ENCODE measurements at regions not wholly inside any gene's neighbourhood (a gene's known extent, or its start where the extent isn't known, plus 50 kb on each side); places are given as distances from the start of the nearest gene placed in this dataset.

DNA sequence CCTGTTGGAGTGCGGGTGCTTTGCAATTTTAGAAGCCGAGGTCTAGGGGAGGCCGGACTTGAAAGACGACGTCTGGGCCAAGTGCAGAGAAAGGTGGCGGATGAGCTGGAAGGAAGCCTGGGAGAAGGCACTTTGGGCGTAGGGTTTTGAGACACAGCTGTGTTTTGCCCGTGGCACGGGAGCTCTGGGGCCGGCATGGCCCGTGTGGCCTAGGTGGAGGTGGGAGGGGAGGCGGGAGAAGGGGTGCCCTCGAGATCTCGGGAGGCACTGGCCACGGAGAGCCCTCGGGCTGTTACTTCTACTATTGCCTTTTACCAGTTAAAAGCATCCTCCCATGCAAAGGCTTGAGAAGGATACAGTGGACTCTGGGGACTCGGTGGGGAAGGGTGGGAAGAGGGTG, 161.9 kb downstream of the FOXL1 start:
- no peak for DNase-seq (ENCODE audit: low spot score)

DNA sequence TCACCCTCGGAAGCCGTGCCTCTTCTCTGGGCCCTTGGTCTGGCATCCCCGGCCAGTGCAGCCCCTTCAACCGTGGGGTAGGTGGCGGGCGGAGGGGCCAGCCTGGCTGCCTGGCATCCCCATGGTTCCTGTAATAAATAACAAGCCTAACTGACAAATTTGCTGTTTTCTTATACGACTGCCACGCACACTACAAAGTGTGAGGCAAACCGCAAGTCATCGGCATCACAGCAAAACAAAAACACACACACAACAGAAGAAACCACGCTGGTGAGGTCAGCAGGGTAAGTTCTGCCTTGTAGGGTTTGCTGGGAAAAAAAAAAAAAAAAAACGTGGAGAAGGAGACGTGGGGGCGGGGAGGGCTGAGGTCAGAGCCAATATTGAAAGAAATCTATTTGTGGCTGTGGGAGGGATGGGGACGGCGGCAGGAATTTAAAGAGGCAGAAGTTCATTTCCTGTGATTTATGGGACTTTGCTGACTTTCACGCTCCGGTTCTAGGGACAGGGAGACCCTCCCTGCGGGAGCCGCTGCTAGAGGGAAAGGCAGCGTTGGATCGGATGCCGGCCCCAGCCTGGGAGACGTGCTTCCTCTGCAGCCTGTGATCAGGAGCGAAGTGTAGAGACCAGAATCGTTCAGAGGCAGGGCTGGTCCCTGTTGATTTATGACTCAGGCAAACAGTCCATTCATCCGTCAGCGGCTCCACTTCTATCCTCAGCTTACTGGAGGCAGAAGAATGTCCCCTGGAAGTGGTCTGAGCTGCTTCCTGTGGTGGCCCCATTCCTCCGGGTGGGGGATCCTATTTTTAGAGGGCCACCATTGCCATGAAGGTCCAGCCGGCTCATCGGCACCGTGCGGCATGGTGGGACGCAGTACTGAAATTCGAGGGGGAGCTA, 162.8 kb downstream of the FOXL1 start:
- DNase-seq (ENCODE audit: low spot score) = peak; percentile 69

DNA sequence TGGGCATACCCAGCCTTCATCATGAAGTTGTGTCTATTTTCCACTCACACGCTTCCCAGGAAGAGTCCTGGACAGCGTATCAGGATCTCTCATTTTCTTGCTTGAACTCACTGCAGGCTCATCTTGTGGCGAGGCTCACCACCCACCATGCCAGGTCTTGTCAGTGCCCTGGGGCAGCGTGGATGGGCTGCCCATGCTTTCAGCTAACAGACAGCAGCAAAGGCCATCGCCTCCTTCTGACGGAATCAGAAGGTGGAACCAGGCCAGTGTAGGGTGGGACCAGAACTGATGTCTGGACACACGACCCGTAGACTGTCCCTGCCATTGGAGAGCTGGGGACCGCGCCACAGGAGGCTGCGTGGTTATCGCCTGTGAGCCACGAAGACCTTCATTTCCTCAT, 169.4 kb downstream of the FOXL1 start:
- no peak for DNase-seq (ENCODE audit: low spot score)

DNA sequence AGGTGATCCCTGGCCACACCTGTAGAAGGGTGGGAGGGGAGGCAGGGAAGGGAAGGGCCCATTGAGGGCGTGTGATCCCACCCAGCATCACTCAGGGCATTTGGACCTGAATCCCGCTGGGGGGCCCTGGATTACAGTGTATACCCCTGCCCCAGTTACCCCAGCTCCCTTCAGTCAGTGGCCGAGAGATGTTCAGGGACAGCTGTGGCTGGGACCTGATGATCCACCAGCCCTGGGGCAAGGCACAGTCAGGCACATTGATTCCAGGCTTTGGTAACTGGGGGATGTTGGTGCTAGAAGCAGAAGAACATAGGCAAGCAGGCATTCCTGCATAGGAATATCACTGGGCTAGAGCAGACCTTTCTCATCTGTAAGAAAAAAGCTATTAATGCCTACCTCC, 170.3 kb downstream of the FOXL1 start:
- no peak for DNase-seq (ENCODE audit: low spot score)

DNA sequence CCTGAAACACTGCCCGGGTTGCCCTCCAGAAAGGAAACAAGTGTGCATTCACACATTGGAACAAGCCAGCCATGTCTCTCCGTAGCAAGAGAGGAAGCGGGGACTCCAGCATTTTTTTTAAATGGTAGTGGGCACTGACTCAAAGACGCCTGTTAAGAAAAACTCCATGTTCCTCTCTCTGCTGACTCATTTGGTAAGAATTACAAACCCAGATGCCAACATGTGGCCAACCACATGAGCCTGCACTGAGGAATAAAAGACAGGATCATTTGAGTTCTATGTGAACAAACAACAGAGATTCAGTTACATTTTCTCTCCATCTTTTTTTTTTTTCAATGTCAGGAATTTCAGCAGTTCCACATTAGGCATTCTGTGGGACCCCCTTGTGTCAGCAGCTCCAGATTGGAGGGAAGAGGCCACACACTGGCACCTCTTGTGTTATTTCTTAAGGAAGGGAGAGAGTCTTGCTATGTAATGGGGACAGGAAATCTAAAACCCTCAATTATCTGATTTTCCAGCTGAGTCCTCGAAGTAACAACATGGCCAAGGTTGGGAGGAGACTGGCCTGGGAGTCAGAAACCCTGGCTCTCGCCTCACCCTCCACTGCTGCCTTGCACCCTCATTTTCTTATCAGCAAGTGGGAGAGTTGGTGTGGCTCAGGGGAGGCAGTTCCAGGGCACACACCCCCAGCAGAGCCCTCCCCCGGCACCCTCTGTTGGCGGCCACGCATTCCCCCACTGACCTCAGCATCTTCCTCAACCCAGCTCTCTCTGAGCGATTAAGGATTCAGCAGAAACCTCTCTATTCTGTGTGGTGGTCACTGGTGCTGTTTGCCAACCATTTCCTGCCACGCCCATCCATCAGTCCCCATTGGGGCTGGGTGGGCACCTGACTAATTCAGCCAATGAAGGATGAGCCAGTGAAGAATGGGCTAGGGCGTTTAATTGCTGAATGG, 173.0 kb downstream of the FOXL1 start:
- DNase-seq (ENCODE audit: low spot score) = peak; percentile 56

DNA sequence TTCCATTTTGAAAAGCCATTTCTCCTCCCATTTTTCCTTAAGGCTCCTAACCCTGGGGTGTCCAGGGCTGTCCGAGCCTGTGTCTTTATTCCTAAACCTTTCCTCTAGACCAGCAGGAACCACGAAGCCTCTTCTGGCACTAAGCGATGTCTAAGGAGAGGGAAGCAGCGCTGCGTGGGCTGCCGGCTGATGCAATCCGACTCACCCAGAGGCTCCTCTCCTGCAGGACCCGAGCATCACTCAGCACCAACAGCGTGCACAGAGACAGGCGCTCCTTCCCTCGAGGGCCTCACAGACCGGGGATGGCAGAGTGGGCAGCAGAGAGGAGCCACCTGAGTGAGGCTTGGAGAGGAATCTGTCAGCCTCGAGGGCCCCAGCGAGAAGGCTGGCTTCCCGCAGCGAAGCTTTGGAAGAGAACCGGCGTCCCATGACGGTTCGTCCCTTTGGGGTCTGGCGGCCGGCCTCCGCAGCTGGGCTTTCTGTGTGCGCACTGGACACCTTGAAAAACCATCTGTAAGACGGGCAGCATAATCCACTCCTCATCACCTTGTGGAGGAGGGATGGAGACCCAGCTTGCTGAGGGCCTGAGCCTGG, 174.3 kb downstream of the FOXL1 start:
- DNase-seq (ENCODE audit: low spot score) = no peak

DNA sequence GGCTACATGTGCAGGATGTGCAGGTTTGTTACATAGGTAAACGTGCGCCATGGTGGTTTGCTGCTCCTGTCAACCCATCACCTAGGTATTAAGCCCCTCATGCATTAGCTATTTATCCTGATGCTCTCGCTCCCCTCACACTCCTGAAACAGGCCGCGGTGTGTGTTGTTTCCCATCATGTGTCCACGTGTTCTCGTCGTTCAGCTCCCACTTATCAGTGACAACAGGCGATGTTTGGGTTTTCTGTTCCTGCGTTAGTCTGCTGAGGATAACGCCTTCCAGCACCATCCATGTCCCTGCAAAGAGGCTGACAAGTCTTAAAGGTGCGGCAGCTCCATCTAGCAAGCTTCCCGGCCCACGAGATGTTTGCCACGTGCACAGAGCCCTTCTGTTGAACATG, 175.1 kb downstream of the FOXL1 start:
- no peak for DNase-seq (ENCODE audit: low spot score)

DNA sequence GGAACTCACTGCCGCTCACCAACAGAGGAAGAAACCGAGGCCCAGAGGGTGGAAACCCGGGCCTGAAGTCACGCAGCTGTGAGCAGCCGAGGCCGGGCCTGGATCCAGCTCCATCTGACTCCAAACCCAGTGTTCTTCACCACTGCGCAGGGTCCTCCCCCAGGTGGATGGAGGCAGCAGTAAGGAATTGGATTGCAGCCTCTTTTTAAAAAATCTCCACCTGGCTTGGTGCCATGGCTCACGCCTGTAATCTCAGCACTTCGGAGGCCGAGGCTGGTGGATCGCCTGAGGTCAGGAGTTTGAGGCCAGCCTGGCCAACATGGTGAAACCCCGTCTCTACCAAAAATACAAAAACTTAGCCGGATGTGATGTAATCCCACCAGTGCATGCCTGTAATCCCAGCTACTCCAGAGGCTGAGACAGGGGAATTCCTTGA, 177.2 kb downstream of the FOXL1 start:
- DNase-seq (ENCODE audit: low spot score) = no peak

DNA sequence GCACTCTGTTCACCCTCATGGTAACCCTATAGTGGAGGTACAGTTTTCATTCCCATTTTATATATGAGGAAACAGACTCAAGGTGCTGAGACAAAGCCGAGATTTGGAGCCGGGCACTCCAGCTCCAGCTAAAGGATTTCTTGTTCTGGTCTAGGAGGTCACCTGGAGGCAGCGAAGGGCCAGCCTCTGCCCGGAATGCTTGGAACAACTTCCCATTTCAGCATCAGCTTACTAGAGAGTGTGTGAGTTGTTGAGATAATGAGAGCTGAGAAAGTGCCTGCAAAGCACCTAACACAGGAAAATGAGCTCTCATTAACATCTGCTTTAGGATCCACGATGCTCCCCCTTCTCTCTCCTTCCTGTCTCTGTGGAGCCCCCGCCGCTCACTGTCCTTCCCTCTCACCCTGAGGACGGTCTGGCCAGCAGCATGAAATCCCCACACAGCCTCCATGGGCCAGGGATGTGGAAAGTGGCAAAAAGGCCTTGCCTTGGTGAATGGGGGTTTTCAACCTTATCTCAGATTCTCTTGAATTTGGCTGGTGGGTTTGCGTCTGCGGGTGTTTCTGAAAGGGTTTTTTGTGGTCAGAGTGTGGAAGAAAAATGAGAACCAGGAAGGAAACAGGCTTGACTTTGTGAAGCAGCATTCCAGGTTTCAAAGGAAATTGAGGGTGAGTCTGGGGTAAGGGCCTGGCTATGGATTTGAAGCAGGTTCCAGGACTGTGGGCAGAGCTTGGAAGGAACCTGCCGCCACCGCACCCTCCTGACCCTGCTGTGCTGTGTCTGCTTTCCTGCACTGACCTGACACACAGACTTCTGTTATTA, 178.7 kb downstream of the FOXL1 start:
- DNase-seq (ENCODE audit: low spot score) = no peak

DNA sequence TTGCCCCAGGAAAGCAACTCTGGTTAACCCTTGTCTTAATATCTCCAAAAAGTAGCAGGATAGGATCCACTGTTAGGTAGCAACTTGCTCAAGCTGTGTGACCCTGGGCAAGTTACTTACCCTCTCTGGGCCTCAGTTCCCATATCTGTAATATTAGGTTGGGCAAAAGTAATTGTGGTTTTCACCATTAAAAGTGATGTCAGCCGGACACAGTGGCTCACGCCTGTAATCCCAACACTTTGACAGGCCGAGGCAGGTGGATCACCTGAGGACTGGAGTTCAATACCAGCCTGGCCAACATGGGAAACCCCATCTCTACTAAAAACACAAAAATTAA, 179.3 kb downstream of the FOXL1 start:
- no peak for DNase-seq (ENCODE audit: low spot score)

DNA sequence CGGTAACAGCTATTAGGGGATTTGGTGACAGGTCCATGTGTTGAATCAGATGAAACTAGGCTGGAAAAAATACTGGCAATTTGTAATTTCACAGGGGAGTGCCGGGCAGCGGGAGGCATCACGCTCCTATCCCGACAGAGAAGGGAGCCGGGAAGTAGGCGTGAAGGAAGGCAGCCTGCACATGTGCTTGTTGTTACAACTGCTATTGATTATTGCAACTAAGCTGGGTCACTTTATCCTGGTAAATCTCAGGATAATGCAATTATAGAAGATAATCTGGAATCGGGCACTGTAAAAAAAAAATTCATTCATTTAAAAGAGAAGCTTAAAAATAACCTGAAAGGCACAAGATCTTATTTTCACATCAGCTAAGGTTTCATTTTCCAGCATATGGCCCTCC, 180.6 kb downstream of the FOXL1 start:
- no peak for DNase-seq (ENCODE audit: low spot score)

DNA sequence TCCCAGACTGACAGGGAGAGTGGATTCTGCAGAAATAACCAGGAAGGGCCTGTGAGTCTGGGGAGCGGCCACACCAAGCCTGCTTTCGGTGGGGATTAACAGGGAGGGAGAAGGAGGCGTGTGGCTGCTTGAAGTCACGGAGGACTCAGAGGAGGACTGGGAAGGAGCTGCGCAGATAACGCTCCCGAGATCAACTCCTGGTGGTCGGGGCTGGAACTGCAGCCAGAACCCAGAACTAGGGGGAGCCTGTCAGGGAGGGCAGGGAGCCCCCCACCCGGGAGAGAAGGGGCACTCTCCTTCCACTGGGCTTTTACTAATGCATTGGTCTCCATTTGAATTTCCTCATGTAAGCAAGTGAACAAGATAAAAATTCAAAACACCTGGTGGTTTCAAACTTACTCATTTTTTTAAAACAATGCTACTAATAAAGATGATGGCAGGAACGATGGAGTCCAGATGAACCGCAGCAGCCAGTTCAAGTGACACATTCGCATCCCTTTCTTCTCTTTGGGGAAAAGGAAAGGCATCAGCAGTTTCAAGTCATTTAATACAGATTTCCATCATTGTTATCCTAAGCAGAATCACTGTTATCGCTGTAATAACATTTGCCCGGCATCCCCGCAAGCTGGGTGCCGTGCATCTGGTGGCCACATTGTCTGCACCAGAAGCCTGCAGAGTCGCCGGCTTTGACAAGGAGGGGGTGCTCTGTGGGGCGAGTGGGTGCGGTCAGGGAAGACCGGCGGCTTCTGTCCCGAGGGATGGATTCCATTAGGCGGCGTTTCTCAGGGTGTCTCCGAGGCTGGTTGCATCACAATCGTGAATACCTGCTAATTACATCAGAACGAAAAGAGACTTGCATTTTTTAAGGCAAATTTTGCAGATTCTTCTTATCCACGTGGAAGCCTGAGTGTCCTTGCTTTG, 183.0 kb downstream of the FOXL1 start:
- peak; percentile 69 for DNase-seq (ENCODE audit: low spot score)

DNA sequence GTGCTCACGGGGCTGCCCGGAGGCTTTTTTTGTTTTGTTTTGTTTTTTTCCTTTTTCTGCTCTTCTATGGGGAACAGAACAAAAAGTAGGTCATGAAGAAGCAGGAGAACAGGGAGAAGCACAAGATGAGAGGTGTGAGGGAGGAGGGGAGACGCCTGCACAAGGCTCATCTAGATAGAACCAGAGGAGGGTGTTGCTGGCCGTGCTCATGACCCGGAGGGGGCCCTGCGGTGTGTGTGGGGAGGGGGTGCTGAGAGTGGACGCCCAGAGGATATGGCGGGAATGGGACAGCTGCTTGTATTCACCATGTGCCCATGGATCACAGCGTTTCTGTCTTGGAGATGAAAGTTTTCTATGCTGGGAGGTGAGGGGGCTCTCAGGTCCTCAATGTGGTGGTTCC, 183.7 kb downstream of the FOXL1 start:
- no peak for DNase-seq (ENCODE audit: low spot score)

DNA sequence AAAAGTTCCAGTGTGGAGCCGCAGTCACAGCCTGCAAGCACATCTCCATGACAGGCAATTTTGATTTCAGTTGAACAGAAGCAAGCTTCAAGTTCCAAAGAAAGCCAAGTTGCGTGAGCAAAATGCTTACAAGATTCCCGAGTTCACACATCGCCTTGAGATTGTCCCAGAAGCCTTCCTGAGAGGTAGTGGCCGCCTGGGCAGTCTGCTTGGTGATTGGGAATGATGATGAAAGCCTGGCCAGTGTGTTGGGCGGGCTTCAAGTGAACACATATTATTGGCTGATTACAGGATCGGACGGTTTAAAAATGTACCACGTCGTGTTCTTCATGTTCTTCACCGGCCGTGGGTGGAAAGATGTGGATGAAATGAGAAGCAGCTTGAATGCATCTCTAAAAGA, 185.5 kb downstream of the FOXL1 start:
- DNase-seq (ENCODE audit: low spot score) = no peak

DNA sequence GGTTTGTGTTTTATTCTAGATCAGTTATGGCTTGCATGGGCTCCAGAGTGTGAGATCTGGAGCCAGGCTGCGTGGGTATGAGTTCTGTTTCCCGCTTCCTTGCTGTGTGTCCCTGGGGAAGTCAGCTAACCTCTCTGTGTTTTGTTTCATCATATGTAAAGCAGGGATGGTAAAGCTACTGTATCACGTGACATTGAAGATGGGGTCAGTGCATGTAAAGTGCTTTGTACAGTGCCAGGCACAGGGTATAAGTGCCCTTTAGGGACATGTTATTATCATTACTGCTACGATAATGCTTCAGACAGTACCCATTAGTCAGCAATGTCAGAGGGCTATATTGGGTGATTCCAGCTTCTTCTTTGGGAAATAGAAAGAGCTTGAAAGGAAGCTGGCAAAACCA, 186.2 kb downstream of the FOXL1 start:
- no peak for DNase-seq (ENCODE audit: low spot score)

DNA sequence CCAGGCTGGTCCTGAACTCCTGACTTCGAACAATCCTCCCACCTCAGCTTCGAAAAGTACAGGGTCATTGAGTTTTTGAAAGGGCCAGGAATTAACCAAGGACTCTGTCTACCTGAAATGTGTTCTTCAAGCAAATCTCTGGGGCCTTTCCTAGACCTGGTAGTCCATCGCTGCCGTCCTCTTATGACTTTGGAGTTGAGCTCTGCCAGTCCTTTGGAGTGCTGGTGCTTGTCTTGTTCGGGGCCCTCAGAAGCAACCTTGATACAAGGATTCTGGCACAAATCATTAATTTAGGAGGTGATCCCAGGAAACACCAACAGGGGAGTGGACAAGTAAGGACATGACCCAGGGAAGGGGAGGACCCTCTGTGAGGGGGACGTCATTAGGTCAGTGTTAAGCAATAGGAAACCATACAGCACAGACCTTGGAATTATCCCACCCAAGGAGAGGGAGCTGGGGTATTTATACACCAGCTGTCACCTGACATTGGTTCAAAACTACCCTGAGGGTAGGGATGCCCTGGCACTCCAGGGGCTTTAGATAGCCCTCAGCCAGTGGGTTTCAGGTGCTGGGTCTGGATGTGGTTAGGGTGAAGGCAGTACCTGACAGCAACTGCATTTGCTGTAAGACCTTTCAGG, 187.2 kb downstream of the FOXL1 start:
- DNase-seq (ENCODE audit: low spot score) = no peak

DNA sequence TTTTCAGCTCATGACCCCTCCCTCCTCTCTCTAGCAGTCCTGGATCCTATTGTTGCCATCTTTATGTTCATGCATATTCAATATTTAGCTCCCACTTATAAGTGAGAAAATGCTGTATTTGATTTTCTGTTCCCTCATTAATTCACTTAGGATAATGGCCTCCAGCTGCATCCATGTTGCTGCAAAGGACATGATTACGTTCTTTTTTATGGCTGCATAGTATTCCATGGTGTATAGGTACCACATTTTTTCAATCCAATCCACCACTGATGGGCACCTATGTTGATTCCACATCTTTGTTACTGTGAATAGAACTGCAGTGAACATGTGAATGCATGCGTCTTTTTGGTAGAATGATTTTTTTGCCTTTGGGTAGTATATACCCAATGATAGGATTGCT, 188.4 kb downstream of the FOXL1 start:
- DNase-seq (ENCODE audit: low spot score) = no peak

DNA sequence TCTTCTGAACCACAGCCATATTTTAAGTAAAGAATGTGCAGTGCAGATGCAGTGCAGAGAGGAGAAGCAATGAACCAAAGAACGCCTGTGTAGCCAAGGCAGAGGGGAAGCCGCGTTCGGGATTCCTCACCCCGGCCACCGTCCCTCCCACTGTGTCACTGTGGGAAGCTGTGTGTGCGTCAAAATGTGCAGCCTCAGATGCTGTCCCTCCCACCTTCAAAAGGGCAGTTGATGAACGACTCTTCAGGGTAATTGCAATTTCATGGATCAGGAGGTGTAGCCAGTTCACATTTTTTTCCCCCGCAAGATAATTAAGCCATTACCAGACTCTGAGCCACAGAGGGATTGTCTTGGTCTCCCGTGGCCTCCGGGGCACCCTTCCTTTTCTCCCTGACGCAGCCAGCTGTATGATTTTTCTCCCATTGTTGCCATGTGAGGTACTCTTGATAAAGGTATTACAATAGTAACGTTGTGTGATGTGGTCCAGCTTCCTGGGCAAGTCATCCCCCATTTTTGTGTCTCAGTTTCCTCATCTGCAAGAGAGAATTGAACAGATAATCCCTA, 190.0 kb downstream of the FOXL1 start:
- no peak for DNase-seq (ENCODE audit: low spot score)

DNA sequence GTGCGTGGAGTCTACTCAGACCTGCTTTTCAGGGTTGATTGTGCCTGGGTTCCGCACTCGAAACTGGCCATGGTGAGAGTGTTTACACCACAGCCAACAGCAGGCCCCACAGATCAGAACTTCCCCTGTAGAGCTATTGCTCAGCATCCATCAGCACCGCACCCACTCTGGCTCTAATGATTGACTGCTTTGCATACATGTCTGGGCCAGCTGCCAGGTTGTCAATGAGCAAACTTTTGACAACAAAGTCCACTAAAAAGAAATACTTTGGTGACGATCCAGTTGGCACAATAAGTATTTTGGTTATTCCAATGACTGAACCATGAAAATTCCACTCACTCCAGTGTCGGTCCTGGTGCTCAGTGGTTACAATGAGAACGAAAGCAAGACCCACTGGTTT, 190.7 kb downstream of the FOXL1 start:
- DNase-seq (ENCODE audit: low spot score) = no peak
